HepG2 (cell line): ENCODE measurements at regions not wholly inside any gene's neighbourhood (a gene's known extent, or its start where the extent isn't known, plus 50 kb on each side); places are given as distances from the start of the nearest gene placed in this dataset.

Experiments
- ATAC-seq: fragments of 200-7000 bp; cut with Tn5 transposase; 3 replicates; pipeline ENCODE4 v1.9.1; 2020; ENCODE audit warnings: mild to moderate bottlenecking, moderate library complexity
- BruUV-seq: library from RNA; stranded (reverse); fragments of 400-500 nt; replicated peaks from 2 replicates; lab custom pipeline; 2021; lab: Mats Ljungman, UMichigan
- CTCF ChIA-PET: fragments of 300-600 bp; formaldehyde crosslinking; extraction: SDS; loops from one replicate; lab custom pipeline; 2021; ENCODE audit warnings: low total read pairs, inconsistent platforms, low intra/inter-chr PET ratio; lab: Yijun Ruan, JAX
- POLR2A ChIA-PET: fragments of 350-600 bp; sonication (Branson Sonifier 250); formaldehyde crosslinking; loops from one replicate; lab custom pipeline; 2020; ENCODE audit warnings: antibody characterized with exemption, inconsistent platforms; lab: Yijun Ruan, JAX
- DNase-seq: peaks from one replicate; pipeline ENCODE4 v3.0.0-alpha.2; 2015; ENCODE audit warnings: low spot score
- FAIRE-seq: peaks from 3 replicates; lab custom pipeline; 2011; peaks lifted over from hg19 to GRCh38; lab: Jason Lieb, UNC
- H2AFZ ChIP-seq: one replicate; pipeline ENCODE4 v1.6.1; 2011; ENCODE audit warnings: low read length, inconsistent platforms
- H3K27ac ChIP-seq: fragments of 300-600 bp; 3 replicates; pipeline ENCODE4 v1.8.0; 2011; ENCODE audit warnings: mixed run types, mild to moderate bottlenecking, mixed read lengths, low read length, inconsistent platforms; ENCODE audit not compliant: insufficient read depth; ENCODE audit errors: extremely low read length
- H3K27me3 ChIP-seq, 2 experiments: fragments of 200-600 bp in 1 of 2; 2 replicates in 1 of 2; 3 replicates in 1 of 2; pipeline versions ENCODE4 v1.6.0 to v1.8.0; 2011; ENCODE audit warnings: low read length in 2 of 2, mild to moderate bottlenecking in 2 of 2, moderate library complexity in 2 of 2, inconsistent platforms in 1 of 2; ENCODE audit not compliant: insufficient read depth in 2 of 2, control insufficient read depth in 1 of 2
- H3K36me3 ChIP-seq, 2 experiments: fragments of 200-600 bp in 1 of 2; replicated peaks in 1 of 2; 2 replicates in 1 of 2; 3 replicates in 1 of 2; pipeline versions ENCODE4 v1.5.1 to v1.8.0; 2011; ENCODE audit warnings: low read length in 2 of 2, inconsistent platforms in 1 of 2; ENCODE audit not compliant: insufficient read depth in 2 of 2, control insufficient read depth in 1 of 2
- H3K4me1 ChIP-seq: 2 replicates; pipeline ENCODE4 v1.5.1; 2012; ENCODE audit warnings: low read length, inconsistent platforms; ENCODE audit not compliant: insufficient read depth
- H3K4me2 ChIP-seq: 2 replicates; pipeline ENCODE4 v1.6.0; 2011; ENCODE audit warnings: low read depth, low read length, inconsistent platforms
- H3K4me3 ChIP-seq, 3 experiments: fragments of 200-600 bp in 1 of 3; sonication (generic), shearing (Covaris generic) in 1 of 3; replicated peaks in 1 of 3; 2 replicates each; pipeline ENCODE4 v1.5.1; 2011 to 2016; ENCODE audit warnings: low read length in 3 of 3, inconsistent platforms in 2 of 3, low read depth in 2 of 3, mild to moderate bottlenecking in 2 of 3, control low read depth in 1 of 3, mixed read lengths in 1 of 3; ENCODE audit not compliant: insufficient read depth in 1 of 3
- H3K79me2 ChIP-seq: one replicate; pipeline ENCODE4 v1.6.1; 2011; ENCODE audit warnings: low read length, inconsistent platforms; ENCODE audit not compliant: insufficient read depth
- H3K9ac ChIP-seq: 2 replicates; pipeline ENCODE4 v1.6.0; 2011; ENCODE audit warnings: mild to moderate bottlenecking, low read depth, low read length, inconsistent platforms; ENCODE audit not compliant: insufficient read depth
- H3K9me3 ChIP-seq: 2 replicates; pipeline ENCODE4 v1.5.1; 2012; ENCODE audit warnings: mild to moderate bottlenecking, low read length
- H4K20me1 ChIP-seq: 2 replicates; pipeline ENCODE4 v1.6.0; 2011; ENCODE audit warnings: inconsistent platforms, mild to moderate bottlenecking, low read length, moderate library complexity; ENCODE audit not compliant: insufficient read depth
- ARNTL ChIP-seq: sonication (generic); formaldehyde crosslinking; IDR thresholded peaks from 2 replicates; pipeline ENCODE4 v1.4.0; 2020; ENCODE audit warnings: mild to moderate bottlenecking, missing genetic modification reagents
- CENPX ChIP-seq: sonication (generic); formaldehyde crosslinking; IDR thresholded peaks from 2 replicates; pipeline ENCODE4 v1.9.0; 2021; ENCODE audit warnings: mild to moderate bottlenecking, missing genetic modification reagents, moderate library complexity
- ELF1 ChIP-seq: sonication (generic); formaldehyde crosslinking; IDR thresholded peaks from 2 replicates; pipeline ENCODE4 v1.4.0; 2020; ENCODE audit warnings: missing genetic modification reagents
- FOSL1 ChIP-seq: sonication (generic); formaldehyde crosslinking; IDR thresholded peaks from 2 replicates; pipeline ENCODE4 v1.9.0; 2021; ENCODE audit warnings: missing genetic modification reagents, borderline replicate concordance
- KLF15 ChIP-seq: sonication (generic); formaldehyde crosslinking; IDR thresholded peaks from 2 replicates; pipeline ENCODE4 v1.8.1; 2023; ENCODE audit warnings: borderline replicate concordance, mild to moderate bottlenecking, inconsistent platforms, missing genetic modification reagents, mixed read lengths
- MED8 ChIP-seq: sonication (generic); formaldehyde crosslinking; IDR thresholded peaks from 2 replicates; pipeline ENCODE4 v1.8.1; 2023; ENCODE audit warnings: mild to moderate bottlenecking, missing genetic modification reagents; ENCODE audit not compliant: insufficient replicate concordance
- NBN ChIP-seq: fragments of 450-650 bp; conservative IDR thresholded peaks from 2 replicates; pipeline ENCODE4 v1.6.1; 2017
- RBAK ChIP-seq: sonication (generic); formaldehyde crosslinking; IDR thresholded peaks from 2 replicates; pipeline ENCODE4 v1.5.1; 2020; ENCODE audit warnings: mild to moderate bottlenecking, missing genetic modification reagents
- ZBTB20 ChIP-seq: sonication (generic); formaldehyde crosslinking; IDR thresholded peaks from 2 replicates; pipeline ENCODE4 v1.8.1; 2023; ENCODE audit warnings: missing genetic modification reagents, low read depth, mild to moderate bottlenecking, borderline replicate concordance
- ZNF619 ChIP-seq: sonication (generic); formaldehyde crosslinking; IDR thresholded peaks from 2 replicates; pipeline ENCODE4 v1.4.0; 2020; ENCODE audit warnings: mild to moderate bottlenecking, missing genetic modification reagents
- ZNF772 ChIP-seq: sonication (generic); formaldehyde crosslinking; IDR thresholded peaks from 2 replicates; pipeline ENCODE4 v1.5.0; 2020; ENCODE audit warnings: mild to moderate bottlenecking, missing genetic modification reagents
- WGBS: methylation state at CpG from one replicate; pipeline ENCODE4 v1.1.6; 2017; ENCODE audit warnings: low lambda C conversion rate; 5-methylcytosine and 5-hydroxymethylcytosine counted together
- in situ Hi-C: cut with HindIII; loops from 2 replicates; pipeline ENCODE4 v1.10.0; 2017; ENCODE audit warnings: low pct_unique_long_range_greater_than_20kb; ENCODE audit not compliant: extremely low pct_ligation_motif_present
- intact Hi-C: fragments of 100-400 bp; cut with micrococcal nuclease; formaldehyde crosslinking; loops from one replicate; pipeline ENCODE4 v1.10.0; 2022; ENCODE audit not compliant: unreplicated experiment
- TF ChIP-seq, protein P1 (sequence below): sonication (generic); formaldehyde crosslinking; IDR thresholded peaks from 2 replicates; pipeline ENCODE4 v1.5.0; 2020; ENCODE audit warnings: missing genetic modification reagents
- TF ChIP-seq, protein P2 (sequence below): sonication (generic); formaldehyde crosslinking; IDR thresholded peaks from 2 replicates; pipeline ENCODE4 v1.5.1; 2020; ENCODE audit warnings: mild to moderate bottlenecking, missing genetic modification reagents, moderate library complexity

- no peak overlapping the region for H3K27ac ChIP-seq
- ChIA-PET CTCF (no interaction called here), POLR2A (no interaction called here)
- in situ Hi-C loops = no loop called here
- H4K20me1 ChIP-seq = no peaks in the 10 kb centered on the region
- TF ChIP-seq FOSL1 (CRISPR knock-in tag) = no peak
- TF ChIP-seq CENPX (CRISPR knock-in tag) = no peak
- no peak for TF ChIP-seq ELF1 (CRISPR knock-in tag)
- TF ChIP-seq, protein P1, sequence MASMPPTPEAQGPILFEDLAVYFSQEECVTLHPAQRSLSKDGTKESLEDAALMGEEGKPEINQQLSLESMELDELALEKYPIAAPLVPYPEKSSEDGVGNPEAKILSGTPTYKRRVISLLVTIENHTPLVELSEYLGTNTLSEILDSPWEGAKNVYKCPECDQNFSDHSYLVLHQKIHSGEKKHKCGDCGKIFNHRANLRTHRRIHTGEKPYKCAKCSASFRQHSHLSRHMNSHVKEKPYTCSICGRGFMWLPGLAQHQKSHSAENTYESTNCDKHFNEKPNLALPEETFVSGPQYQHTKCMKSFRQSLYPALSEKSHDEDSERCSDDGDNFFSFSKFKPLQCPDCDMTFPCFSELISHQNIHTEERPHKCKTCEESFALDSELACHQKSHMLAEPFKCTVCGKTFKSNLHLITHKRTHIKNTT (CRISPR knock-in tag) = no peak
- TF ChIP-seq ZNF619 (CRISPR knock-in tag) = no peak
- no peak overlapping the region for H3K4me2 ChIP-seq
- H3K9me3 ChIP-seq = no peaks in the 10 kb centered on the region
- no peaks in the 10 kb centered on the region for H3K36me3 ChIP-seq
- H3K4me3 ChIP-seq = no peak overlapping the region
- H3K27me3 ChIP-seq = peaks cover 0 to 17% of the 10 kb centered on the region in 2 experiments; a peak in 2 of 5 replicates
- no peak overlapping the region for H2AFZ ChIP-seq
- intact Hi-C loops = no loop called here
- H3K9ac ChIP-seq = no peak overlapping the region
- FAIRE-seq = no peak
- 80% methylated on average over 7 of the region's 7 CpGs for WGBS
- H3K79me2 ChIP-seq = no peaks in the 10 kb centered on the region
- H3K4me1 ChIP-seq = peaks cover 8% of the 10 kb centered on the region
- no peak for ATAC-seq
- no peak for DNase-seq
- no TSS peak for BruUV-seq
Measured at GRCh38 chr10:33111488-33112051, 153.5 kb upstream of the ITGB1 start.

GRCh38 chr10:33109788-33110469 is 151.9 kb upstream of the ITGB1 start:
- H2AFZ ChIP-seq = no peak overlapping the region
- WGBS = 49% methylated on average over 7 of the region's 7 CpGs
- in situ Hi-C loops = no loop called here
- ChIA-PET CTCF (no interaction called here), POLR2A (no interaction called here)
- FAIRE-seq (no peak), DNase-seq (no peak), ATAC-seq (no peak)
- BruUV-seq = no TSS peak
- H3K4me3 ChIP-seq = no peak overlapping the region
- H3K9ac ChIP-seq = no peak overlapping the region
- no peaks in the 10 kb centered on the region for H3K79me2 ChIP-seq
- intact Hi-C loops = no loop called here
- no peaks in the 10 kb centered on the region for H3K9me3 ChIP-seq
- peaks cover 0 to 21% of the 10 kb centered on the region in 2 experiments; a peak in 3 of 5 replicates for H3K27me3 ChIP-seq
- no peak overlapping the region for H3K27ac ChIP-seq
- H3K4me2 ChIP-seq = no peak overlapping the region
- no peaks in the 10 kb centered on the region for H3K36me3 ChIP-seq
- no peaks in the 10 kb centered on the region for H4K20me1 ChIP-seq
- no peaks in the 10 kb centered on the region for H3K4me1 ChIP-seq
- no peak for TF ChIP-seq ZBTB20
- TF ChIP-seq ARNTL = no peak
- TF ChIP-seq KLF15 = no peak
- TF ChIP-seq ZNF772 = no peak
- TF ChIP-seq, protein P2, sequence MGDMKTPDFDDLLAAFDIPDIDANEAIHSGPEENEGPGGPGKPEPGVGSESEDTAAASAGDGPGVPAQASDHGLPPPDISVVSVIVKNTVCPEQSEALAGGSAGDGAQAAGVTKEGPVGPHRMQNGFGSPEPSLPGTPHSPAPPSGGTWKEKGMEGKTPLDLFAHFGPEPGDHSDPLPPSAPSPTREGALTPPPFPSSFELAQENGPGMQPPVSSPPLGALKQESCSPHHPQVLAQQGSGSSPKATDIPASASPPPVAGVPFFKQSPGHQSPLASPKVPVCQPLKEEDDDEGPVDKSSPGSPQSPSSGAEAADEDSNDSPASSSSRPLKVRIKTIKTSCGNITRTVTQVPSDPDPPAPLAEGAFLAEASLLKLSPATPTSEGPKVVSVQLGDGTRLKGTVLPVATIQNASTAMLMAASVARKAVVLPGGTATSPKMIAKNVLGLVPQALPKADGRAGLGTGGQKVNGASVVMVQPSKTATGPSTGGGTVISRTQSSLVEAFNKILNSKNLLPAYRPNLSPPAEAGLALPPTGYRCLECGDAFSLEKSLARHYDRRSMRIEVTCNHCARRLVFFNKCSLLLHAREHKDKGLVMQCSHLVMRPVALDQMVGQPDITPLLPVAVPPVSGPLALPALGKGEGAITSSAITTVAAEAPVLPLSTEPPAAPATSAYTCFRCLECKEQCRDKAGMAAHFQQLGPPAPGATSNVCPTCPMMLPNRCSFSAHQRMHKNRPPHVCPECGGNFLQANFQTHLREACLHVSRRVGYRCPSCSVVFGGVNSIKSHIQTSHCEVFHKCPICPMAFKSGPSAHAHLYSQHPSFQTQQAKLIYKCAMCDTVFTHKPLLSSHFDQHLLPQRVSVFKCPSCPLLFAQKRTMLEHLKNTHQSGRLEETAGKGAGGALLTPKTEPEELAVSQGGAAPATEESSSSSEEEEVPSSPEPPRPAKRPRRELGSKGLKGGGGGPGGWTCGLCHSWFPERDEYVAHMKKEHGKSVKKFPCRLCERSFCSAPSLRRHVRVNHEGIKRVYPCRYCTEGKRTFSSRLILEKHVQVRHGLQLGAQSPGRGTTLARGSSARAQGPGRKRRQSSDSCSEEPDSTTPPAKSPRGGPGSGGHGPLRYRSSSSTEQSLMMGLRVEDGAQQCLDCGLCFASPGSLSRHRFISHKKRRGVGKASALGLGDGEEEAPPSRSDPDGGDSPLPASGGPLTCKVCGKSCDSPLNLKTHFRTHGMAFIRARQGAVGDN (CRISPR knock-in tag) = no peak
- TF ChIP-seq MED8 (CRISPR knock-in tag) = no peak
- no peak for TF ChIP-seq RBAK
- no peak for TF ChIP-seq NBN
